D721Med (cell line): ENCODE measurements at regions not wholly inside any gene's neighbourhood (a gene's known extent, or its start where the extent isn't known, plus 50 kb on each side); places are given as distances from the start of the nearest gene placed in this dataset.
"Not testable (repeated sequence)": the region's sequence is repeated elsewhere in the genome, so short reads cannot be mapped to it uniquely, and the experiment has no call there.

ENCODE experiments used
- DNase-seq: peaks from one replicate; pipeline ENCODE4 v3.0.0; 2011; ENCODE audit warnings: low spot score; ENCODE audit not compliant: insufficient read length
- FAIRE-seq: peaks from 2 replicates; lab custom pipeline; 2011; peaks lifted over from hg19 to GRCh38; lab: Jason Lieb, UNC
- TF ChIP-seq, protein P1 (sequence below): IDR thresholded peaks from 2 replicates; pipeline ENCODE4 v1.5.1; 2012; ENCODE audit warnings: mild to moderate bottlenecking, control low read depth; ENCODE audit not compliant: insufficient read depth; ENCODE audit errors: missing control alignments

DNA sequence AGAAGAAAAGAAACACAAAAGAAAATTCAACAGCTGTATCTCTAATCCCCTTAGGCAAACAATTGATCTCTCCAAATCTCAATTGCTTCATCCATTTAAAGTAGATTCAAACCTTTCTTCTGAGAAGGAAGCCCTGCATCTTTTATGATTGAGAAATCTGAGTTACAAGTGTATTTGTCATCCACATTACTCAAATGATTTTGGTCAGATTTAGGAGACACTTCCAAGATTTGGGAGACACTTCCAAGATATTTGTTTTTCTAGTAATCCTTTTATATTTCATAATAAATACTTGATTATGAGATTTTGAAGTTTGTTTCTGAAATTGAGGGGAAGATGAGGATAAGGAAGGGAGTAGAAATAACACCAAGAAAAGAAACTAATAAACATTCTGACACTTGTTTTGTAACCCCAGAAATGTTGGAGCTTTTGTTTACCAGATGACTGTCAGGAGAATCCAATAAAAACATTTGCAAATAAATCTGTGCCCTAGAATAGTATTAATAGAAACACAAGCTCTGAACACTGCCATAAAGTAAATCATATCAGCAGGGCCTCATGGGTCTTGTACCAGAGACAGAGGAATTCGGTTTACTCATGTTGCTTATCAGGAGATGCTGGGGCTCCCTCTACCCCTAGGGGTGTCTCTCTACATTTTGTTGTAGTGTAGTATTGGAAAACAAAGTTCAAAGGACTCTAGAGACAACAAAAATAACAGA is 314.3 kb upstream of the NT5E start:
- DNase-seq: no peak
- TF ChIP-seq, protein P1, sequence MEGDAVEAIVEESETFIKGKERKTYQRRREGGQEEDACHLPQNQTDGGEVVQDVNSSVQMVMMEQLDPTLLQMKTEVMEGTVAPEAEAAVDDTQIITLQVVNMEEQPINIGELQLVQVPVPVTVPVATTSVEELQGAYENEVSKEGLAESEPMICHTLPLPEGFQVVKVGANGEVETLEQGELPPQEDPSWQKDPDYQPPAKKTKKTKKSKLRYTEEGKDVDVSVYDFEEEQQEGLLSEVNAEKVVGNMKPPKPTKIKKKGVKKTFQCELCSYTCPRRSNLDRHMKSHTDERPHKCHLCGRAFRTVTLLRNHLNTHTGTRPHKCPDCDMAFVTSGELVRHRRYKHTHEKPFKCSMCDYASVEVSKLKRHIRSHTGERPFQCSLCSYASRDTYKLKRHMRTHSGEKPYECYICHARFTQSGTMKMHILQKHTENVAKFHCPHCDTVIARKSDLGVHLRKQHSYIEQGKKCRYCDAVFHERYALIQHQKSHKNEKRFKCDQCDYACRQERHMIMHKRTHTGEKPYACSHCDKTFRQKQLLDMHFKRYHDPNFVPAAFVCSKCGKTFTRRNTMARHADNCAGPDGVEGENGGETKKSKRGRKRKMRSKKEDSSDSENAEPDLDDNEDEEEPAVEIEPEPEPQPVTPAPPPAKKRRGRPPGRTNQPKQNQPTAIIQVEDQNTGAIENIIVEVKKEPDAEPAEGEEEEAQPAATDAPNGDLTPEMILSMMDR: no peak
- no peak for FAIRE-seq

DNA sequence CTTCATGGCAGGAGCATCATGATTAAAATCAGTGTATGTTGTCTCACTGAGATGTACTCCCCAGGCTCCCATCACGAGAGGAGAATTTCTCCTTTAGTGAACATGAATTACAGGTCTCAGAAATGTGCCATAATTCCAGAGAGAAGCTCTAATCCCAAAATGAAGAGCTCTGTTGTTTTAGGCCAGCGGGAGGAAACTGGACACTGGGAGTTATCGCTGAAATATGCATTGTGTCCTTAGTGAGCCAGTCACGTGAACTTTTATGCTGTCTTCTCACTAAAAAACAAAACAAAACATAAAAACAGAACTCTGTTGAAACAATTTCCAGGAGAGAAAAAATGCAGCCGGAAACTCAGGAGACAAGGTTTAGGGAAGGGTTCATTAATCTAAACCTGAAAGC is 315.7 kb upstream of the NT5E start:
- TF ChIP-seq, protein P1: no peak
- DNase-seq: no peak
- no peak for FAIRE-seq

DNA sequence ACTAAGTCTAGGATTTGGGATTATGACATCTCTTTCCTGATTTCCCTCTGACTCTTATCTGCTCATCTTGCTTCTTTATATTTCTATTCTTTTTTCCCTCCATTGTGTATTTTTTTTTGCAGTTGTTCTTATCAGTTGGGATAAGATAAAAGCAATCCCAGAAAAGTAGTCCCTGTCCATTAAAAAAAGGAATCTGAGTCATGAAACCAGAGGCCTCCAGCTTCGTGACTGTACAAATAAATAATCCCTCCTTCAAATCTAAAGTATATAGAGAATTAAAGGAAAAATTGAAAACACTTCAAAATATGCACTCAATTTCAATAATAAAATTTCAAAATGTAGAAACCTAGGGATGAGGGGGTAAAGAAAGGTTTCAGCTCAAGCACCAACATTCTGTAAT is 317.8 kb upstream of the NT5E start:
- TF ChIP-seq, protein P1: no peak
- no peak for DNase-seq
- no peak for FAIRE-seq

DNA sequence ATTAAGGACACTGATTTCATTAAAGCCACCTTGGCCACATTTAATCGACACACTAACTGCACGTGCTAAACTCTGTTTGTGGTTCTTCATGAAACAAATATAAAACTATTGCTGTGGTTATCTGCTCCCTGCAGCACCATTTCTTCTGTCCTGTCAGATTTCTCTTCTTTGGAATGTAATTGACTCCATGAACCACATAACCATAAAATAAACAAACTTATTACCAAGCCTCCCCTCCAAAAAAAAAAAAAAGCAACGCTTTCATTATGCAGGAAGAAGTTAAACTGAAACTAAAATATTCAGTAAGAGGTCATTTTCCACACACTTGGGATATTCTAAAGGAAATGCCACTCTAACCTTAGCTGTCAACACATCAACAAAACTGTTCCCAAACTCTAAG is 319.1 kb upstream of the NT5E start:
- FAIRE-seq: no peak
- TF ChIP-seq, protein P1: no peak

DNA sequence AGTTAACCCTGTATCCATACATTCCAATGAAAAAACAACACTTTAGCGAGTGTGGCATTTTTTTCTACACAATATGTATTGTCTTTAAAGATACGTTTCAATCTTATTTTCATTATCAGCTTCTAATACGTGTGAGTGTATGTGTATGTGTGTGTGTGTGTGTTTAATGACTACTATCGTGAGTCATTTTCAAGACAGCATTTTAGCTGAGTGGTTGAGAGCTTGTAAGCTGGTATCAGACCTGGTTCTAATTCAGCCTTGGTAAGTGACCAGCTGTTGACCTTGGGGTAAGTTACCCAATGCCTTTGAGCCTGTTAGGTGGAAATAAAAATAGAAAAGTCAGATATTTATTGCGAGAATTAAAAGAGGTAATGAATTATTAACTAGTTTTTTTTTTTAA is 320.0 kb upstream of the NT5E start:
- DNase-seq (no peak), FAIRE-seq (no peak)
- TF ChIP-seq, protein P1: no peak

More for the DNA sequence above, 319.1 kb upstream of the NT5E start:
- no peak for DNase-seq

DNA sequence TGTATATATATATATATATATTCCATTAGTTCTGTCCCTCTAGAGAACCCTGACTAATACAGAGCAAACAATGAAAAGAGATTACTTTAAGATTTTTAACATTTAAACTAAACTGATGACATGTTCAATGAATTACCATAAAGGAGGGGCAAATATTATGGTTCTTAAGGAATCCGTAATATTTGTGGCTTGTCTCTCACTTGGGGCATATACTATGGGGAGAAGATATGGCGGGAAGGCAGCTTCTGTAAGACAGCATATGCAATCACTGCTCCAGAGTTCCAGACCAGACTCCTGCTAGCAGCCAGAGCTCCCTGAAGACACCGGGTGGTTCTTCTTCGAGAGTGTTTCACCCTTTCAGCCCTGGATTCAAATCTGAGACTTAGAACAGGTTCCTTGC is 321.1 kb upstream of the NT5E start:
- FAIRE-seq: no peak
- TF ChIP-seq, protein P1: no peak
- no peak for DNase-seq

DNA sequence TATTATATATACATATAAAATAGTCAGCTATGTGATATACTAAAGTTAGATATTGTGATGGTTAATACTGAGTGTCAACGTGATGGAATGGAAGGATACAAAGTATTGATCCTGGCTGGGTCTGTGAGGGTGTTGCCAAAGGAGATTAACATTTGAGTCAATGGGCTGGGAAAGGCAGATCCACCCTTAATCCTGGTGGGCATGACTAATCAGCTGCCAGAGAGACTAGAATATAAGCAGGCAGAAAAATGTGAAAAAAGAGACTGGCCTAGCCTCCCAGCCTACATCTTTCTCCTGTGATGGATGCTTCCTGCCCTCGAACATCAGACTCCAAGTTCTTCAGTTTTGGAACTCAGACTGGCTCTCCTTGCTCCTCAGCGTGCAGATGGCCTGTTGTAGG is 321.6 kb upstream of the NT5E start:
- FAIRE-seq: not testable (repeated sequence)

More for the DNA sequence above, 321.6 kb upstream of the NT5E start:
- not testable (repeated sequence) for DNase-seq
